BJ (cell line): ENCODE measurements at regions not wholly inside any gene's neighbourhood (a gene's known extent, or its start where the extent isn't known, plus 50 kb on each side); places are given as distances from the start of the nearest gene placed in this dataset.

Experiments
- CTCF ChIA-PET: fragments of 350-600 bp; formaldehyde crosslinking; extraction: SDS; loops from one replicate; lab custom pipeline; 2021; ENCODE audit warnings: antibody characterized with exemption, inconsistent platforms; lab: Yijun Ruan, JAX
- POLR2A ChIA-PET: fragments of 300-600 bp; sonication (Branson Sonifier 250); formaldehyde crosslinking; extraction: SDS; loops from one replicate; lab custom pipeline; 2021; ENCODE audit warnings: antibody characterized with exemption; lab: Charles Lee
- DNase-seq: peaks from one replicate; pipeline ENCODE4 v3.0.0-alpha.2; 2011; ENCODE audit warnings: low read depth
- H3K27me3 ChIP-seq: 2 replicates; pipeline ENCODE4 v1.6.0; 2011; ENCODE audit warnings: low read length; ENCODE audit not compliant: control insufficient read depth, insufficient read depth
- H3K36me3 ChIP-seq: 2 replicates; pipeline ENCODE4 v1.5.1; 2011; ENCODE audit warnings: low read length; ENCODE audit not compliant: control insufficient read depth, insufficient read depth
- H3K4me3 ChIP-seq: 2 replicates; pipeline ENCODE4 v1.5.1; 2011; ENCODE audit warnings: low read depth, mild to moderate bottlenecking, control low read depth, low read length
- CTCF ChIP-seq: IDR thresholded peaks from 2 replicates; pipeline ENCODE4 v1.5.1; 2011; ENCODE audit warnings: low read depth, mild to moderate bottlenecking, control low read depth, inconsistent platforms, low read length, moderate library complexity; ENCODE audit not compliant: insufficient read depth

GRCh38 chr3:153852355-153852754, 268.8 kb upstream of the ARHGEF26 start:
- no peak for DNase-seq
- ChIA-PET CTCF (no interaction called here), POLR2A (no interaction called here)
- no peaks in the 10 kb centered on the region for H3K36me3 ChIP-seq
- H3K27me3 ChIP-seq: no peaks in the 10 kb centered on the region
- no peak overlapping the region for H3K4me3 ChIP-seq
- TF ChIP-seq CTCF: no peak

- ChIA-PET CTCF (no interaction called here), POLR2A (no interaction called here)
- Histone ChIP-seq H3K4me3 (no peak overlapping the region), H3K27me3 (no peaks in the 10 kb centered on the region), H3K36me3 (no peaks in the 10 kb centered on the region)
- no peak for DNase-seq
- TF ChIP-seq CTCF: no peak
Observed at GRCh38 chr3:153853163-153853562, 268.0 kb upstream of the ARHGEF26 start.

GRCh38 chr3:153855772-153856171, 265.4 kb upstream of the ARHGEF26 start:
- no peak overlapping the region for H3K4me3 ChIP-seq
- ChIA-PET CTCF (no interaction called here), POLR2A (no interaction called here)
- no peaks in the 10 kb centered on the region for H3K36me3 ChIP-seq
- H3K27me3 ChIP-seq: no peaks in the 10 kb centered on the region
- TF ChIP-seq CTCF: no peak
- DNase-seq: no peak

GRCh38 chr3:153856932-153857331, 264.3 kb upstream of the ARHGEF26 start:
- CTCF ChIA-PET: no interaction called here

GRCh38 chr3:153864793-153865192, 256.4 kb upstream of the ARHGEF26 start:
- ChIA-PET CTCF (no interaction called here), POLR2A (no interaction called here)
- no peak for DNase-seq
- Histone ChIP-seq H3K36me3 (no peaks in the 10 kb centered on the region), H3K4me3 (no peak overlapping the region), H3K27me3 (no peaks in the 10 kb centered on the region)
- no peak for TF ChIP-seq CTCF

More at GRCh38 chr3:153856932-153857331, 264.3 kb upstream of the ARHGEF26 start:
- H3K4me3 ChIP-seq: no peak overlapping the region
- no peak for DNase-seq
- POLR2A ChIA-PET: no interaction called here
- no peaks in the 10 kb centered on the region for H3K36me3 ChIP-seq
- no peaks in the 10 kb centered on the region for H3K27me3 ChIP-seq
- no peak for TF ChIP-seq CTCF
